CD1c-positive myeloid dendritic cell (primary cell): ENCODE measurements at regions not wholly inside any gene's neighbourhood (a gene's known extent, or its start where the extent isn't known, plus 50 kb on each side); places are given as distances from the start of the nearest gene placed in this dataset.
"Not testable (repeated sequence)": the region's sequence is repeated elsewhere in the genome, so short reads cannot be mapped to it uniquely, and the experiment has no call there.

Source experiments
- DNase-seq: peaks from one replicate; pipeline ENCODE4 v3.0.0-alpha.2; 2016; ENCODE audit errors: extremely low spot score

DNA sequence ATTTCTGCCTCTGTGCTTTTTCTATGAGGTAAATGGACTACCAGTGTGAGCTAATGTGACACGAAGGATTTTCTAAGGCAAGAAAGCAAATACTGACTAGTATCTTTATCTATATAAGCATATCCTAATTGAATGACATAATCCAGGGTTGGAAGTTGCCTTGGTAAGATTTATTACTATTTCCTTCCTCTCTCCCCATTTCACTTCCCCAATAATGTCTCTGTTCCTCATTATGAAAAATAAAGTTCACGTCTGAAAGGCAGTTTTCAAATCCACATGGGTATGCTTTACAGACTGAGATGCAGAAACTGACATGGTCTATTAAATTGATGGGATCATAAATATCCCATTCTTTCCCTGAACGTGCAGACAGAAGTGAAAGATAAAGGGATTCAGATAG, 86.0 kb downstream of the DTWD1 start:
- peak; percentile 80 for DNase-seq

DNA sequence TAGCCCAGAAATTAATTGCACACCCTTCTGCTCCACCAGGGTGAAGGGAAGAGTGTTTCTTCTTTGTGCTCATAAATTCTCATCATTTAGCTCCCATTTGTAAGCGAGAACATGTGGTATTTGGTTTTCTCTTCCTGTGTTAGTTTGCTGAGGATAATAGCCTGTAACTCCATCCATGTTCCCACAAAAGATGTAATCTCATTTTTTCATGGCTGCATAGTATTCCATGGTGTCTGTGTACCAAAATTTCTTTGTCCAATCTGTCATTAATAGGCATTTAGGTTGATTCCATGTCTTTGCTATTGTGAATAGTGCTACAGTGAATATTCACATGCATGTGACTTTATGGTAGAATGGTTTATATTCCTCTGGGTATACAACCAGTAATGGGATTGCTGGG, 86.8 kb downstream of the DTWD1 start:
- DNase-seq: peak; percentile 25

DNA sequence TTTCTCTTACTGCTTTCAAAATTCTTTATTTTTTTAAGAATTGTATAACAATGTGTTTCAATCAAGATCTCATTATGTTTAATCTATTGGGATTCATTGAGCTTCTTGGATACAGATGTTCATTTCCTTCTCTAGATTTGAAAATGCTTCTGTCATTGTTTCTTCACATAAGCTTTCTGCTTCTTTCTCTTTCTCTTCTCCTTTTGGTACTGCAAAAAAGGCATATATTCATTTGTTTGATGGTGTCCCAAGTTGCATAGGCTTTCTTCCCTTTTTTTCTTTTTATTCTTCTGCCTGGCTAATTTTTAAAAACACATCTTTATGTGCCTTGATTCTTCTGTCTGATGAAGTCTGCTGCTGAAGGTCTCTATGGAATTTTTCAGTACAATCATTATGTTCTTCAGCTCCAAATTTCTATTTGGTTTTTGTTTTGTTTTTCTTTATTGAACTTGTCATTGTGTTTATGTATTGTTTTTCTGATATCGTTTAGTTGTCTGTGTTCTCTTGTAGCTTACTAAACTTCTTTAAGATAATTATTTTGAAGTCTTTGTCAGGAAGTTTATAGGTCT, 88.9 kb downstream of the DTWD1 start:
- no peak for DNase-seq

DNA sequence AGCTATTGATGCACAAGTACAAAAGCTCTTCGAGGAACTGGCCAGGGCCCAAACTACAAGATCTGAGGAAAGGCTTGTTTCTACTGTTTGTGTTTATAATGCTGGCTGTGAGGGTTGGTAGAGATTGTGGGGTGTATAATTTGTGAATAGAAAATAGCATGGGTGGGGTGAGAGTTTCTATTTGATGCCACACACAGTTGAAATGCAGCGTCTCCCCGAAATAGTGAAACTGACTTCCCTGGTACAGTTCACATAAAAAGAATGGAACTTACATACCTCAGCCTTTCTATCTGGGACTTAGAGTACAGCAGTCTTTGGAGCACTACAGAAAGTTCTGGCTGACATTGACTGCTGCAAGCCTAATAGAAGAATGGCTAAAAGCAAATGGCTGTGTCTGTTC, 91.3 kb downstream of the DTWD1 start:
- no peak for DNase-seq

DNA sequence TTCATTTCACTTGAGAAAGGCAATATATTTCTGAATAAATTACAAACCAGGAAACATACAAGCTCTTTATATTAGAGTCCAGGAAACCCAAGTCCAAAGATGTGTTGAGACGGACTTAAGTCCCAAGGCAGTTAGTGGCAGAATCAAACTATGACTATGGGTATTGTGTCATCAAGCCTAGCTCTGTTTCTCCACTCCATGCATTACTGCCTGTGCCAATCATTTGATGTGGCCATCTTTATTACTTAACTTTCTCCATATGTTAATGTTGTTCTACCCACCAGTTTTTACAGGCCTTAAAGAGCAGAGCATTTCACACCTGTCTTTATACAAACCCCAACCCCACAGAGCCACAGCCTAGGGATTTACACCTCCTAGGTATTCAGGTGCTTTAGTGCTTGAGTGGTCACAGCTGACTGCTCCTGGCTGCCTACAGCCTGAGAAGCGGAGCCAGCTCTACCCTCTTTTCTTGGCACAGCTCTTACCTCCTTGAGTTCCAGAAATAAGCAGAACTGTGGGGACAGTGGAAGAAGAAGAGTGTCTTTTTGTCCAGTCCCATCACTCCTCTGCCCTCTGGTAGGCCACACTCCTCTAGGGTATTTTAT, 92.1 kb downstream of the DTWD1 start:
- DNase-seq: no peak

DNA sequence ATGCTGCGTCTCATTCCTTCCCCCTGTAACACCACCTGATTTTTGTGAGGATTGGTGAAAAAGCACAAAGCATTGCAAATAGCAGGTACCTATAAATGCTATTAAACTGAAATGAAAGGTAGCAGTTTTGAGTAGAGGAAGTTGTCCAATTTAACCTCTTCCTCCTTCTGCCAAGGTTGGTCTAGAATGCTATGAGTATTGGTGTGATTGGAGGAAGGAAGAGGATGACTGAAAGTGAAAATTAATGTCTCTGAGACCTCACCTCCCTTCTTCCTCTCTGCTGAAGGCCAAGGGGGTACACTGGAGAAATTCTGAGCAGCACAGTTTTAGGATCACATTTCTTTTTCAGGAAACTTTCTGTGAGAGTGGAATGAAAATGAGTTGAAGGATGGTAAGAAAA, 94.4 kb downstream of the DTWD1 start:
- DNase-seq: peak; percentile 28

DNA sequence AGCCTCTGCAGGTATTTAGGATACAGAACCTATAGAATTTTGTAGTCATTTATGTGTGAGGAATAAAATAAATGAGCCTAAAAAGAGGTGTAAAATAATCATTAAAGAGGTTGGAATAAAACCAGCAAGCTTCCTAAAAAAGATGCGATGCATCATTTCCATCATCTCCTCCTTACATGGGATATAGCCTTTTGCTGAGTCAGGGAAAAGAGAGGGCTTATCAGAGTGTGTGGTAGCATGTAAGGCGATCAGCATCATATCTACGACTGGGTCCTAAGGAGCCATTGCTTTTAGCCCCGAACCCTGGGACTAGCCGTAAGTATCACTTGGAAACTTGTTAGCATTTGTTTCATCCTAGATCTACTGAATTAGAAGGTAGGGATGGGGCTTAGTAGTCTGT, 94.9 kb downstream of the DTWD1 start:
- DNase-seq: no peak

DNA sequence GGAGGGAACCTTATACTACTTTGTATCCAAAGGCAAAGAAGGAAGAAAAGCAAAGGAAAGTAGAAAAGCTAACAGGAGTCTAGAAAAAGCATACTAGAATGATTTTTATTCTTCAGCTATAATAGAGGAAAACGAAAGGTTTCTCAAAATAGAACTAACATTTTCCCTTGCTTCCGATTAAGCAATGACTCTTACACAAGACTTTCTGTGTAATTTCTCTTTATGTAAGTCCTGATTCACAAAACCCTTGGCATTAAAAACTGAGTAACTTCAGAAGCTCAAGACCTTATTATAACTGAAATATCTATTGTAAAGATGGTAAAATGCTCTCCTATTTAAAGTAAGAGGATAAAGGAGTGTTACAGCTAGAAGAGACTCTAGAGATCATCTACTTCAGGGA, 97.4 kb downstream of the DTWD1 start:
- DNase-seq: peak; percentile 65

DNA sequence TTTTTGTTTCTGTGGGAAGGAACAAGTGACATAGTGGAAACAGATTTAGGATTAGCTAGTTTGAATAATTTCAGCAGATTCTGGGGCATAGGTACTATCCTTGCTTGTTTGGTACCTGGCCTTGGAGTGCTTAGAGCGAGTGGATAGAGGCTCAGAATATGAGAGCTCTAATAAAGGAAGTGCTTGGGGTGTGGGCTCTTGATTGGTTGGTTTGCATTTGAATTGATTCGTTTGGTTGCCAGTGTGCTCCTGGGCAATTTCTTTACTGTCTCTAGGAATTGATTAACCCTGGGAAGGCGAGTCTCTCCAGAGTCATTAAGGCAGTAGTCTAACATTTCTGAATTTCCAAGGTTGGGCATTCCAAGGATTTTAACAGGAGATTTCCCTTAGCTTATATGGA, 98.0 kb downstream of the DTWD1 start:
- DNase-seq: peak; percentile 9

DNA sequence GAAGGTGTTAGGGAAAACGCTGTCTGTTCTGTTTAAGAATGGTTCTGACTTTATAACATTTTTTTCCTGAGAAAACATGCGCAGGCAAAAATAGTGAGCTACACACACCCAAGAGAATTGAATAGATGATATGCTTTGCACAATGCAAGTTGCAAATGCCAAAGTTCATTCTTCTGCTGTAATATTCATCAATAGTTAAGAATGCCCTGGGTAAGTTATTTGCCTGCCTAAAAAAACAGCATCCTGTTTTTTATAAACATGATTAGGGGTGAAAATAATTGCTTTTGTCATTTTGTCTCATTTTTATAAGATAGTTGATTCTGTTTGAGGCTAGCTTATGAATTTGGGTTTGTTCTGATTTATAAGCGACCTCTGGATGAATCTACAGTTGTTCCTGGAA, 99.4 kb downstream of the DTWD1 start:
- DNase-seq: no peak

DNA sequence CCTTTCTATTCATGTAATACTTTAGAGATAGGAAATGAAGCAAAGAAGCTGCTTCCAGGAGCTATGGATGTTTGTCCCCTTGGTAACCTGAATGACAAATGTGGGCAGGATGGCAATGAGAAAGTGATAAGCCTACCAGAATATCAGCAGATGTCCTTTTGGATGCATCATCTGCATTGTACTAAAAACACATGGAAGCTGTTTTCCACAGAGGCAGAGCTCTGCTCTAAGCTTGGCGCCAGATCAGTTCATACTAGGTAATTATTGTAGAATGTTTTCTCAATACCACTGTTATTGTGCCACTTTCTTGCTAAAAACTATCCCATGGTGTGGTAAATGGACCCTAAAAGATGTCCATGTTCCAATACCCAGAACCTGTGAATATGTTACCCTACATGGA, 100.2 kb downstream of the DTWD1 start:
- no peak for DNase-seq

DNA sequence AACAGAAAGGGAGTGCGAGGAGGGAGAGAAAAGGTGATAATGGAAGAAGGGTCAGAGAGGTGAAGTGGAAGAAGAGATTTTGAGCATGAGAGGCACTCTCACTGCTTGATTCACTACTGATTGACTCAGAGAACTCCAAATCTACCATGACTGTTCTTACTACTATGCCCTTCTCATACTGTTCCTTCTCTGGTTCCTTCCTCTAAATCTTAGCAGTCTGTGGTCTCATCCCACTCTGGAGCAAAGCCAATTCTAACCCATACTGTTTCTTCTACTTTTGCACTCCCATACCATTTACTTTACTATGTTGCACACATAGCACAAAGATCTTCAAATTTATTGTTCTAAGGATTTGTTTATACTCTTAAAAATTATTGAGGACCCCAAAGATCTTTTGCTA, 100.8 kb downstream of the DTWD1 start:
- no peak for DNase-seq

DNA sequence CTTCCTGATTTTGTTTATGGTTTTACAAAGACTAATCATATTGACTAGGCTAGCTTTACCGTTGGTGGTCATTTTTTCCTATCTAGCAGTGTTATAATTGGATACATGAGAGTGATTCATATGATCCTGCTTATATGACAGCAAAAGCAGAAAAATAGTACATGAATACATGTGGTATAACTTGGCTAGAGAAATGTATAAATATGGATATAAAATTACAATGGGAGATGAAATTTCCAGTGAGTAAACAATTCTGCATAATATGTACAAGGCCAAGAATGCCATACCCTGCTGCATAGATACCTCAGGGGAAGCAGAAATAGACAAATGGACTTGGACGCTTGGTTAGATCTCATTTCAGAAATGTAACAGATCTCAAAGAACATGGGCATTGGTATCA, 103.1 kb downstream of the DTWD1 start:
- DNase-seq: no peak

DNA sequence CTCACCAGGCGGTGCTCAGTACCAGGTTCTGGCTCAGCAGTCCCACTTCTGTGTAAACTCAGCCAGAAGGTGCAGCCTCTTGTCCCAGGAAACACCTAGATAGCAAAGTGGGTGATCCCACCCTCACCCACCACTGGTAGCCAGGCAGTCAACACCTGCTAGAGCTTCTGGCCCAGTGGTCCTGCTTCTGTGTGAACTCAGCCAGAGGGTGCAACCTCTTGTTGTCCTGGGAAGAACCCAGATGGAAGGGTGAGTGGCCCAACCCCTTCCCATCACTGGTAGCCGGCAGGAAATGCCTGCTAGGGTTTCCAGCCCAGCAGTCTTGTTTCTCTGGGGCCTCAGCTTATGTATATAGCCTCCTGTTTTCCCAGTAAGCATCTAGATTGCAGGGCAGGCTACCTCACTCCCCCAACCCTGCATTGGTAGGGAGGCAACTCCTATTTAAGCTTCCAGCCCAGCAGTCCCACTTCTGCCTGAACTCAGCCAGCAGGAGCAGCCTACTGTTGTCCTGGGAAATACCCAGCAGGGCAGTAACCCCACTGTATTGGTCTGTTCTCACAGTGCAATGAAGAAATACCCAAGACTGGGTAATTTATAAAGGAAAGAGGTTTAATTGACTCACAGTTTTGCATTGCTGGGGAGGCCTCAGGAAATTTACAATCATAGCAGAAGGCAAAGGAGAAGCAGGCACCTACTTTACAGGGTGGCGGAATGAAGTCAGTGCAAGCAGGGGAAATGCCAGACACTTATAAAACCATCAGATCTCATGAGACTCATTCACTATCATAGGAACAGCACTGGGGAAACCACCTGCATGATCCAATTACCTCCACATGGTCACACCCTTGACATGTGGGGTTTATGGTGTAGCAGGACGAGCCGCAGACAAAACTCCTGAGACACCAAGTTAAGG, 110.6 kb downstream of the DTWD1 start:
- DNase-seq: no peak

DNA sequence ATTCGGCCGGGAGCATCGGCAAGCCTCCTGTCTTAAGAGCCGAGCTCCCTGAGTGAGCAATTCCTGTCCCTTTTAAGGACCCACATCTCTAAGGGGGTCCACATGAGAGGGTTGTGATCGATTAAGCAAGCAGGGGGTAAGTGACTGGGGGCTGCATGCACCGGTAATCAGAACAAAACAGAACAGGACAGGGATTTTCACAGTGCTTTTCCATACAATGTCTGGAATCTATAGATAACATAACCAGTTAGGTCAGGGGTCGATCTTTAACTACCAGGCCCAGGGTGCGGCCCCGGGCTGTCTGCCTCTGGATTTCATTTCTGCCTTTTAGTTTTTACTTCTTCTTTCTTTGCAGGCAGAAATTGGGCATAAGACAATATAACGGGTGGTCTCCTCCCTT, 111.3 kb downstream of the DTWD1 start:
- DNase-seq: not testable (repeated sequence)

DNA sequence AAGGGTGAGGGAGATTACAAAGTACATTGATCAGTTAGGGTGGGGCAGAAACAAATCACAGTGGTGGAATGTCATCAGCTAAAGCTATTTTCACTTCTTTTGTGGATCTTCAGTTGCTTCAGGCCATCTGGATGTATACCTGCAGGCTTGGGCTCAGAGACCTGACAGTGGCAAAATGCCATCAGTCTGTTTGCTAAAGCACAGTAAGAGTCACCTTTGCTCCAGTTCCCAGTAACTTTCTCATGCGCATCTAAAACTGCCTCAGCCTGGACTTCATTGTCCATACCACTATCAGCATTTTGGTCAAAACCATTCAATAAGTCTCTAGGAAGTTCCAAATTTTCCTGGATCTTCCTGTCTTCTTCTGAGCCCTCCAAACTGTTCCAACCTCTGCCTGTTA, 113.2 kb downstream of the DTWD1 start:
- not testable (repeated sequence) for DNase-seq

DNA sequence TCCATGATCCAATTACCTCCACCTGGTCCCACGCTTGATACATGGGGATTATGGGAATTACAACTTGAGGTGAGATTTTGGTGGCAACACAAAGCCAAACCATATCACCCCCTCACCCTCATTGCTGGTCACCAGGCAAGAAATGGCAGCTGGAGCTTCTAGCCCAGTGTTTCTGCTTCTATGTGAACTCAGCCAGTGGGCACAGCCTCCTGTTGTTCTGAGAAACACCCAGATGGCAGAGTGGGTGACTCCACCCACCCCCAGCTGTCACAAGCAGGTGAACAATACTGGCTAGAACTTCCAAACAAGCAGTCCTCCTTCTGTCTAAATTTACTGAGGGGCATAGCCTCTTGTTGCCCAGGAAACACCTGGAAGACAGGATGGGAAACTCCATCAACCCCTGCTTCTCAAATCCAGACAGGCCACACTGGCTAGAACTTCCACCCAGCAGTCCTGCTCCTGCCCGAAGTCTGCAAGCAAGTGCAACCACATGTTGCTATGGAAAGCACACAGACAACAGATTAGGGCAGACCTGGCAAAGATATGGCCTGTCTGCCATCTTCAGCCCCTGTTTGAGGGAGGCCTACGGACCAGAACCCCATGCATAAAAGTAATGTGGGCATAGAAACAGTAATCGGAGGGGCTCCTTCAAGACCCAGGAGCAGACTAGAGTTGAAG, 114.1 kb downstream of the DTWD1 start:
- DNase-seq: no peak

DNA sequence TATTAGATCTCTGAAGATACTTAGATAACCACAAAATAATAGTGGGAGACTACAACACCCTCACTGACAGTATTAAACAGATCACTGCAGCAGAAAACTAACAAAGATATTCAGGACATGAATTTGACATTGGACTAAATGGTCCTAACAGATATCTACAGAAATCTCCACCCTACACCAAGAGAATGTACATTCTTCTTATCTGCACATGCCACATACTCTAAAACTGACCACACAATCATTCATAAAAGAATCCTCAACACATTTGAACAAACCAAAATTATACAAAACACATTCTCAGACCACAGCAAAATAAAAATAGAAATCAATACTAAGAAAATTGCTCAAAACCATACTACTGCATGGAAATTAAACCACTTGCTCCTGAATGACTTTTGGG, 116.3 kb downstream of the DTWD1 start:
- no peak for DNase-seq

DNA sequence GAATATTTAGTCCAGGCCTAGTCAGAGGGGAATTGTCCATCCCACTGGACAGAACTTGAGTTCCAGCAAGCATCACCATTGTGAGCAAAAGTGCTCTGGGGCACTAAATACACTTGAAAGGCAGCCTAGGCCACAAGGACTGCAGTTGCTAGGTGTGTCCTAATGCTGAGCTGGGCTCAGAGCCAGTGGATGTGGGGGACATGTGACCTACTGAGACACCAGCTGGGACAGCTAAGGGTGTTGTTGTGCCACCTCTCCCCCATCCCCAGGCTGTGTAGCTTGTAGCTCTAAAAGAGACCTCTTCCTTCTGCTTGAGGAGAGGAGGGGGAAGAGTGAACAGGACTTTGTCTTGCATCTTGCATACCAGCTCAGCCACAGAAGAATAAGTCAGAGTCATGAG, 120.9 kb downstream of the DTWD1 start:
- DNase-seq: no peak

DNA sequence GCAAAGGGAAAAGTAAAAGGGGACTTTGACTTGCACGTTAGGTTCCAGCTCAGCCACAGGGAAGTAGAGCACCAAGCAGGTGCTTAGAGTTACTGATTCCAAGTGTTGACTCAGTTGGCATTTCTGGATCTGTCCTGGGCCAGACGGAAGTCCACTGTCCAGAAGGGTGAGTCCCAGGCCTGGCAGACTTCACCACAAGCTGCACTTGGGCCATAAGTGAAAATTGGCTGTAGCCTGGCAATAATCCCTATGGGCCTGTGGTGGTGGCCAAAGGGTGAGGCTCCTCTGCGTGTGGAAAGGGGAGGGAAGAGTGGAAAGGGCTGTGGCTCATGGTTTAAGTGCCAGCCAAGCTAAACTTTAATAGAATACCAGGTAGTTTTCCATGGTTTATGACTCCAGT, 121.5 kb downstream of the DTWD1 start:
- no peak for DNase-seq

DNA sequence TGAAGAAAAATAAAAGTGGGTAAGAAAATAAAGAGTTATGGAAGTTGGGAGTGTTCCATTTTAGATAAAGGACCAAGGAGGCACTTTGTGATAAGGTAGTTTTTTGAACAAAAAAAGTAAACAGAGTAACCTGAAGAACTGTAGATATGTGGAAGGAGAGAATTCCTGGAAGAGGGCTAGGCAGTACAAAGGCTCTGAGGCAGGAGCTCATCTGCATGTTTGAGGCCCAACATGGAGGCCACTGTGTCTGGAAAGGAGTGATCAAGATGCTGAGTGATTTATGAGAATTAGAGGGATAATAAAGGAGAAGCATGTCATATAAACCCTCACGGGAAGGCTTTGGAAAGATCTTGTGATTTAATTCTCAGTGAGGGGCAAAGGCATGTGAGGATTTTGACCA, 126.5 kb downstream of the DTWD1 start:
- no peak for DNase-seq

DNA sequence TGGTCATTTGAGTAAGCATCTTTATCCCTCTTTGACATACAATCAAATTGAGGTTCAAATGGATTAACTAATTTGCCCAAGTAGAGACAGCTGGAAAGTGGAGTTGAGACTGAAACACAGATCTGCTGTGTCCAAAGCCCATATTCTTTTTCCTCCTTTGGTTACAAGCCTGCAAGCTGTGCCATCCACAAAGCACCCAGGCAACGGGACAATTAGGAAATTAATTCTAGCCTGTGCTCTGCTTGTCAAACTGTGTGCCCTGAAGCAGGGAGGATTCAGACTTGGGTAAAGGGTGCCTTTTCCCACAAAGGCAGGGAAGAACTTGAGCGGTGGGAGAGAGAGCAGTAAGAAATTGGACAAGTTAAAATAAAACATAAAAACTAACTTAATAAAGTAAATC, 127.9 kb downstream of the DTWD1 start:
- DNase-seq: no peak

DNA sequence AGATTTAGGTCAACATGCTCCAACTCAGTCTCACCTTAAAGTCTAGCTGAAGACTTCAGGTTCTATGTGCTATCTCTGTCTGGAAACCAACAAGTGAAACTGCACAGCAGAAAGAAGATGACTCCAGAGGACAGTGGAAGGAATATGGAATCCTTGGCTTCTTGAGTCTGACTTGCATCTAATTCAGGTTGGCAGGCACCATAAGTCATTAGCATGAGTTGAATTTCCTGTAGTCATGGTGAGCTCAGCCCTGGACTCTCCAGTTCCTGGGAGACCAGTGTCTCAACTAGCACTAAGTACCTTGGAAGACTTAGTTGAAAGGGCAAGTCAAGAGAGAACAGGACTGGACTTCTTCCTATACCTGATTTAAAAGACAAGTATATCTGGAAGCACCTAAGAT, 129.7 kb downstream of the DTWD1 start:
- no peak for DNase-seq
